MM.1S (cell line): ENCODE measurements at regions not wholly inside any gene's neighbourhood (a gene's known extent, or its start where the extent isn't known, plus 50 kb on each side); places are given as distances from the start of the nearest gene placed in this dataset.

Experiments used
- DNase-seq: peaks from one replicate; pipeline ENCODE4 v3.0.0-alpha.2; 2015
- H2AFZ ChIP-seq: fragments of 300-600 bp; sonication (generic); 2 replicates; pipeline ENCODE4 v1.6.0; 2016; ENCODE audit warnings: antibody characterized with exemption, low read length
- H3F3A ChIP-seq: fragments of 300-600 bp; sonication (generic); 2 replicates; pipeline ENCODE4 v1.6.1; 2016; ENCODE audit warnings: mild to moderate bottlenecking, antibody characterized with exemption, low read length, moderate library complexity, mixed read lengths; ENCODE audit not compliant: insufficient read depth
- H3K27ac ChIP-seq: fragments of 300-600 bp; sonication (generic); 2 replicates; pipeline ENCODE4 v1.5.1; 2016; ENCODE audit warnings: mild to moderate bottlenecking, low read length
- H3K27me3 ChIP-seq: fragments of 300-600 bp; sonication (generic); replicated peaks from 2 replicates; pipeline ENCODE4 v1.6.0; 2016; ENCODE audit warnings: low read length; ENCODE audit not compliant: insufficient read depth
- H3K36me3 ChIP-seq: fragments of 300-600 bp; sonication (generic); replicated peaks from 2 replicates; pipeline ENCODE4 v1.6.1; 2016; ENCODE audit warnings: mild to moderate bottlenecking, low read length, mixed read lengths; ENCODE audit not compliant: insufficient read depth
- H3K4me1 ChIP-seq: fragments of 300-600 bp; sonication (generic); 2 replicates; pipeline ENCODE4 v1.6.1; 2016; ENCODE audit warnings: low read length, mixed read lengths
- H3K4me2 ChIP-seq: fragments of 300-600 bp; sonication (generic); 2 replicates; pipeline ENCODE4 v1.6.0; 2016; ENCODE audit warnings: low read depth, low read length
- H3K4me3 ChIP-seq: fragments of 300-600 bp; sonication (generic); 2 replicates; pipeline ENCODE4 v1.5.1; 2016; ENCODE audit warnings: low read length, mixed read lengths
- H3K79me2 ChIP-seq: fragments of 300-600 bp; sonication (generic); 2 replicates; pipeline ENCODE4 v1.6.1; 2016; ENCODE audit warnings: mixed run types, low read length, mixed read lengths
- H3K9ac ChIP-seq: fragments of 300-600 bp; sonication (generic); 2 replicates; pipeline ENCODE4 v1.6.1; 2016; ENCODE audit warnings: low read length, mixed read lengths
- H3K9me2 ChIP-seq: fragments of 300-600 bp; sonication (generic); replicated peaks from 2 replicates; pipeline ENCODE4 v1.6.1; 2016; ENCODE audit warnings: mild to moderate bottlenecking, low read length, mixed read lengths; ENCODE audit not compliant: insufficient read depth
- H3K9me3 ChIP-seq: fragments of 300-600 bp; sonication (generic); replicated peaks from 2 replicates; pipeline ENCODE4 v1.6.1; 2016; ENCODE audit warnings: mild to moderate bottlenecking, low read length, mixed read lengths; ENCODE audit not compliant: insufficient read depth
- H4K20me1 ChIP-seq: fragments of 300-600 bp; sonication (generic); 2 replicates; pipeline ENCODE4 v1.6.1; 2016; ENCODE audit warnings: mild to moderate bottlenecking, low read length, moderate library complexity, mixed read lengths; ENCODE audit not compliant: insufficient read depth
- CTCF ChIP-seq: fragments of 300-600 bp; sonication (generic); IDR thresholded peaks from 2 replicates; pipeline ENCODE4 v1.5.1; 2016; ENCODE audit warnings: antibody characterized with exemption, low read length, mixed read lengths
- EZH2 ChIP-seq: fragments of 300-600 bp; sonication (generic); optimal IDR thresholded peaks from 2 replicates; pipeline ENCODE3; 2017; ENCODE audit warnings: low read depth, mild to moderate bottlenecking, antibody characterized with exemption, low read length, mixed read lengths
- EZH2phosphoT487 ChIP-seq: fragments of 300-600 bp; sonication (generic); IDR thresholded peaks from 2 replicates; pipeline ENCODE4 v1.6.1; 2018; ENCODE audit warnings: antibody characterized with exemption, low read length

- TF ChIP-seq CTCF (no peak), EZH2 (no peak), EZH2phosphoT487 (no peak)
- Histone ChIP-seq H3F3A (no peaks in the 10 kb centered on the region), H3K9me3 (no peaks in the 10 kb centered on the region), H3K4me1 (no peaks in the 10 kb centered on the region), H2AFZ (no peak overlapping the region), H3K36me3 (no peaks in the 10 kb centered on the region), H4K20me1 (no peaks in the 10 kb centered on the region), H3K4me2 (no peak overlapping the region), H3K79me2 (no peaks in the 10 kb centered on the region), H3K9ac (no peak overlapping the region), H3K27ac (no peak overlapping the region), H3K27me3 (no peaks in the 10 kb centered on the region), H3K9me2 (no peaks in the 10 kb centered on the region), H3K4me3 (no peak overlapping the region)
- DNase-seq = no peak
Observed at GRCh38 chr2:16187482-16187817, 247.1 kb downstream of the MYCN start.

GRCh38 chr2:16186661-16187481 lies 246.5 kb downstream of the MYCN start:
- Histone ChIP-seq H3K4me1 (no peaks in the 10 kb centered on the region), H3K79me2 (no peaks in the 10 kb centered on the region), H3K4me2 (no peak overlapping the region), H3F3A (no peaks in the 10 kb centered on the region), H3K36me3 (no peaks in the 10 kb centered on the region), H4K20me1 (no peaks in the 10 kb centered on the region), H3K4me3 (no peak overlapping the region), H3K27ac (no peak overlapping the region), H3K9ac (no peak overlapping the region), H3K9me2 (no peaks in the 10 kb centered on the region), H3K9me3 (no peaks in the 10 kb centered on the region), H3K27me3 (no peaks in the 10 kb centered on the region), H2AFZ (no peak overlapping the region)
- DNase-seq = no peak
- TF ChIP-seq CTCF = no peak
- no peak for TF ChIP-seq EZH2phosphoT487
- no peak for TF ChIP-seq EZH2

- DNase-seq = no peak
- H4K20me1 ChIP-seq = no peaks in the 10 kb centered on the region
- no peak overlapping the region for H3K9ac ChIP-seq
- H3K27ac ChIP-seq = no peak overlapping the region
- H3K36me3 ChIP-seq = no peaks in the 10 kb centered on the region
- H3K9me2 ChIP-seq = no peaks in the 10 kb centered on the region
- no peaks in the 10 kb centered on the region for H3K27me3 ChIP-seq
- H3K9me3 ChIP-seq = no peaks in the 10 kb centered on the region
- H2AFZ ChIP-seq = no peak overlapping the region
- H3K4me1 ChIP-seq = no peaks in the 10 kb centered on the region
- no peaks in the 10 kb centered on the region for H3K79me2 ChIP-seq
- H3F3A ChIP-seq = no peaks in the 10 kb centered on the region
- no peak overlapping the region for H3K4me2 ChIP-seq
- TF ChIP-seq EZH2 (no peak), EZH2phosphoT487 (no peak), CTCF (no peak)
- no peak overlapping the region for H3K4me3 ChIP-seq
Observed at GRCh38 chr2:16185801-16186272, 245.5 kb downstream of the MYCN start.
